ENCODE measurements at regions not wholly inside any gene's neighbourhood (a gene's known extent, or its start where the extent isn't known, plus 50 kb on each side); places are given as distances from the start of the nearest gene placed in this dataset.

GRCh38 chr16:50961952-50962351 is 189.1 kb downstream of the SALL1 start:
- intact Hi-C loops (cut with DNase I), result loop anchor here (10.0 kb wide), 1 partner anchor 63 kb away; no protein-coding TSS in a partner anchor
- Histone ChIP-seq H3K4me3 (no peak overlapping the region), H3K27me3 (no peaks in the 10 kb centered on the region), H3K9me3 (no peaks in the 10 kb centered on the region), H3K4me1 (no peaks in the 10 kb centered on the region), H3K27ac (no peak overlapping the region), H3K36me3 (no peaks in the 10 kb centered on the region)
- no peak for DNase-seq (ENCODE audit: low spot score in 2 of 2)
- no peak for TF ChIP-seq CTCF (IDR thresholded peaks at IDR 0.05)

GRCh38 chr16:50960517-50961202 is 190.4 kb downstream of the SALL1 start:
- H3K27me3 ChIP-seq, result no peaks in the 10 kb centered on the region
- no peak for TF ChIP-seq CTCF (IDR thresholded peaks at IDR 0.05)
- no peaks in the 10 kb centered on the region for H3K36me3 ChIP-seq
- H3K9me3 ChIP-seq, result no peaks in the 10 kb centered on the region
- DNase-seq (ENCODE audit: low spot score in 2 of 2), result no peak
- H3K4me3 ChIP-seq, result no peak overlapping the region
- no peak overlapping the region for H3K27ac ChIP-seq
- intact Hi-C loops (cut with DNase I), result loop anchor here (10.0 kb wide), 1 partner anchor 64 kb away; no protein-coding TSS in a partner anchor
- H3K4me1 ChIP-seq, result no peaks in the 10 kb centered on the region

GRCh38 chr16:50957056-50957455 is 194.0 kb downstream of the SALL1 start:
- Histone ChIP-seq H3K27ac (no peak overlapping the region), H3K27me3 (no peaks in the 10 kb centered on the region), H3K4me3 (no peak overlapping the region), H3K36me3 (no peaks in the 10 kb centered on the region), H3K9me3 (no peaks in the 10 kb centered on the region), H3K4me1 (no peaks in the 10 kb centered on the region)
- no peak for DNase-seq (ENCODE audit: low spot score in 2 of 2)
- intact Hi-C loops (cut with DNase I), result no loop called here
- TF ChIP-seq CTCF (IDR thresholded peaks at IDR 0.05), result no peak

GRCh38 chr16:50956637-50957036 is 194.4 kb downstream of the SALL1 start:
- Histone ChIP-seq H3K4me3 (no peak overlapping the region), H3K27me3 (no peaks in the 10 kb centered on the region), H3K4me1 (no peaks in the 10 kb centered on the region), H3K27ac (no peak overlapping the region), H3K36me3 (no peaks in the 10 kb centered on the region), H3K9me3 (no peaks in the 10 kb centered on the region)
- intact Hi-C loops (cut with DNase I), result no loop called here
- DNase-seq (ENCODE audit: low spot score in 2 of 2), result no peak
- no peak for TF ChIP-seq CTCF (IDR thresholded peaks at IDR 0.05)

- no peak for DNase-seq (ENCODE audit: low spot score in 2 of 2)
- Histone ChIP-seq H3K4me1 (no peaks in the 10 kb centered on the region), H3K4me3 (no peak overlapping the region), H3K36me3 (no peaks in the 10 kb centered on the region), H3K9me3 (no peaks in the 10 kb centered on the region), H3K27ac (no peak overlapping the region), H3K27me3 (no peaks in the 10 kb centered on the region)
- no peak for TF ChIP-seq CTCF (IDR thresholded peaks at IDR 0.05)
- intact Hi-C loops (cut with DNase I), result no loop called here
Measured at GRCh38 chr16:50955311-50955710, 195.8 kb downstream of the SALL1 start.

GRCh38 chr16:50954469-50954868 is 196.6 kb downstream of the SALL1 start:
- Histone ChIP-seq H3K4me3 (no peak overlapping the region), H3K4me1 (no peaks in the 10 kb centered on the region), H3K27me3 (no peaks in the 10 kb centered on the region), H3K36me3 (no peaks in the 10 kb centered on the region), H3K9me3 (no peaks in the 10 kb centered on the region), H3K27ac (no peak overlapping the region)
- intact Hi-C loops (cut with DNase I), result no loop called here
- no peak for DNase-seq (ENCODE audit: low spot score in 2 of 2)
- no peak for TF ChIP-seq CTCF (IDR thresholded peaks at IDR 0.05)

Measured in ascending aorta (tissue), 2 donors.